Activated CD8-positive, alpha-beta memory T cell treated with anti-CD3 and anti-CD28 coated beads for 24 hours (primary cell): ENCODE measurements at regions not wholly inside any gene's neighbourhood (a gene's known extent, or its start where the extent isn't known, plus 50 kb on each side); places are given as distances from the start of the nearest gene placed in this dataset.

Source experiments
- DNase-seq: peaks from one replicate; pipeline ENCODE4 v3.0.0-alpha.2; 2020

- DNase-seq = no peak
Measured at GRCh38 chr20:48194583-48194982, 409.3 kb upstream of the SULF2 start.

DNA sequence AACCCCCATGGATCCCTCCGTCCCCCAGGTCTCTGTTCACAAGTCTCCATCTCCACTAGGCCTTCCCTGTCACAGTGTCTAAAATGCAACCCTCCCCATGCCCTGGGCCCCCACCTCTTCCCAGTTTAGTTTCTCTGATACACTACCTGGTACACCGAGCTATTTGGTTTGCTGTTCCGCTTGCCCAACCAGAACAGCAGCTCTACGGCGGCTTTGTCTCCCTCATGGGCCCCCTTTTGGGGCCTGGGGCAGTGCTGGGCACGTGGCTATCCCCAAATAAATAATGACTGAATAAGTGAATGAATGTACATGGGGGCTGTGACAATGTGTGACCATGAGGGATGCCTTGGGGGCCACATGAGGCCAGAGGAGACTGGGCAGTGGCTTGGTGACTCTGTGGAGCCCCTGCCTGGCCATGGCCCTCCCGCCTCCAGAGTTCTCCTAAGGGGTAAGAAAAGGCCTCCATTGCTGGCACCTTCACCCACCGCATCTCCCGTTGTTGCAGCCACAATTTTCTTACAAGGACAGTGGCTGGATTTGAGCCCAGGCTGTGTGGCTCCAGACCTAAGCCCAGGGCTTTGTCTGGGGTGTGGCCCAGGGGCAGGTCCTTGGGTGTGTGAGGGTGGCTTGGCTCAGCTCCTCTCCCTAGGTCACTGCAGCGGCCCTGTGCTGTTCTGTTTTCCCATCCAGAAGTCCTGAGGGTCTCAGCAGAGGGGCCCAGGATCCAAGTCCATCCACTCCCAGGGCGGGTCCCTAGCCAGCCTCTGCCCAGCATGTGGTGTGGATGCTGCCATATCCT, 408.5 kb upstream of the SULF2 start:
- no peak for DNase-seq

- DNase-seq = no peak
Measured at GRCh38 chr20:48192109-48192508, 406.8 kb upstream of the SULF2 start.

DNA sequence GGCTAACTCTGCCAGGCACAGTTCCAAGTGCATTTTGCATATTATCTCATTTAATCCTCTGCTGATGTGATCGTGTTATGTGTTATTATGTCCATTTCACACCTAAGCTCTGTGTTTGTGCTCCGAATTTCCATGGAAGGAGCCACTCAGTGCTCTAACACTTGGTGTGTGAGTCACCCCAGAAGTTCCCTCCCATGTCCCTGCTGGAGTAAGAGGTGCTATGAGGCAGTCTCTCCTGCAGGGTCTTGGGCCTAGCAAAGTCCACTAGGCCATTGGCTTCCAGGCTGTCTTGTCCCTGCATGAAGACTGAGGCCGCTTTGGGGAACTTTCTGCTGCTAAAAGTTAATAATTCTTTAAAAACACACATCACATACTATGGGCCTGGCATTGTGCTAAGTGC, 405.9 kb upstream of the SULF2 start:
- no peak for DNase-seq

- DNase-seq = no peak
Measured at GRCh38 chr20:48190757-48191156, 405.5 kb upstream of the SULF2 start.

DNA sequence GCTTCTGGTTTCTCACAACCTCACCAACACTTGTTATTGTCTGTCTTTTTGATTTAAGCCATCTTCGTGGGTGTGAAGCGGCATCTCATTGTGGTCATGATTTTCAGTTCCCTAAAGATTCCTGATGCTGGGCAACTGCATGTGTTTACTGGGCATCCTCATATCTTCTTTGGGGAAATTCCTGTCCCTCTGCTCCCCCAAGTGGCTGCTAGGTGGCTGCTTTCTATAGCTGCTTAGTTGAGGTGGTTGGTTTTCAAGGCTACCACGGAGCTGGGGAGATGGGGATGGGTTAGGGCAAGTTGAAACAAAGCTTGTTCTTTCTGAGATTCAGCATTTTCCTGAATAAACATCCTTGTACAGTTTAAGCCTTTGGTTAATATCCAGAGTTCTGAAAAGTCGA, 403.9 kb upstream of the SULF2 start:
- DNase-seq = no peak

GRCh38 chr20:48187851-48188250, 402.6 kb upstream of the SULF2 start:
- DNase-seq = no peak

DNA sequence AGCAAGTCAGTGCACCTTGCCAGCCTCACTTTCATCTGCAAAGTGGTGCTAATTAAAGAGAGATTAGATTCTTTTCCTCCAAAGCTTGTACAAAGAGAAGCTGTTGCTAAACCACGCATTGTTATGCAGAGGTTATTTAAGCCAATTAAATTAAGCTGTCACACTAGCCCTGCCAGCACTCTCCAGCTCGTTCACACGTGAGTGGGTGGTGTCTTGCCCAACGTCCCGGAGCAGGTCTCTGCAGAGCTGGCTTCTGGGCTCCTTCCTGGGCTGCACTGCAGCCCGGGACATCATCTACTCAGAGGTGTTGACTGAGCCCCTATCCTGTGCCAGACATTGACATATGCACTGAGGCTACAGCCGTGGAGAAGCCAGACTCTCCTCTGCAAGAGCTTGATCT, 401.6 kb upstream of the SULF2 start:
- no peak for DNase-seq

DNA sequence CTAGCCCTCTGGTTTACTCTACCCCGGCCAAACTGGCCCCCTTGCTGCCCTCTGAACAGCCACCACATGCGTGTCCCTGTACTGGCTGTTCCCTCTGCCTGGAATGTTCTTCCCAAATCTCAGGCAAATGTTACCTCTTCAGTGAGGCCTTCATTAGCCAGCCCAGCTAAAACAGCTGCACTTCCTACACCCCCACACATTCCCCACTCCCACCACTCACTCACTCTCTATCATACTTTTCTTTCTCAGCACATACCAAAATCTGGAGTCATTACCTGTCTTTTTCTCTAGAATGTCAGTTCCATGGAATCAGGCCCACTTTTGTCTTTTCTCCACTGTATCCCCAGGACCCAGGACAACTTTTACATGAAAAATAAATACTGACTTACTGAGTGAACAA, 401.2 kb upstream of the SULF2 start:
- no peak for DNase-seq

GRCh38 chr20:48184229-48184628, 398.9 kb upstream of the SULF2 start:
- no peak for DNase-seq

DNA sequence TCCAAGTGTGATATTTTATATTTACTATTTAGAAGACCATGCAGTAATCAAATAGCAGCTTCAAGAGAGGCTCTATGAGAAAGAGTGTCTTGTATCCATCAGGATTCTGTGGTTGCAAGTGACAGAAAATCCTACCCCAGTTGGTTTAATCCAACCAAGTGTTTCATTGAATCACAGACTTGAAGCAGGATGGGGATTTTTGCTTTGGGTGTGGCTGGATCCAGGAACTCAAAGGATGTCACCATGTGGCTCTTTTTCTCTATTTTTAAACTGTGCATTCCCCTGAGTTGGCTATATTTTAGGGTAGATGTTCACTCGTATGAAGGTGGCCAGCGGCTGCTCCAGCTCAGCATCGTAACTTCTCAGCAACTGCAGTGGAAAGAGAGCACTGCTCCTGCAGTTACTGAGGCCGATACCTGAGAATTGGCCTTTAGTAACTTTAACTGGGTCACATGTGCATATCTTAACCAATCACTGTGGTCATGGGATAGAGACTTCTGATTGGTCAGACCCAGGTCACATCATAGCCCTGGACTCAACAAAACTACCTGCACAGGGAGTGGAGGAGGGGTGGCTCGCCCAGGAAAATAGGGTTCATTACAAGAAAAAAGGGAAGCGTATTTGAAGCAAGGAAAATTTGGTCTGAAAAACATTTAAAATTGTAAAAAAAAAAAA, 396.1 kb upstream of the SULF2 start:
- no peak for DNase-seq

DNA sequence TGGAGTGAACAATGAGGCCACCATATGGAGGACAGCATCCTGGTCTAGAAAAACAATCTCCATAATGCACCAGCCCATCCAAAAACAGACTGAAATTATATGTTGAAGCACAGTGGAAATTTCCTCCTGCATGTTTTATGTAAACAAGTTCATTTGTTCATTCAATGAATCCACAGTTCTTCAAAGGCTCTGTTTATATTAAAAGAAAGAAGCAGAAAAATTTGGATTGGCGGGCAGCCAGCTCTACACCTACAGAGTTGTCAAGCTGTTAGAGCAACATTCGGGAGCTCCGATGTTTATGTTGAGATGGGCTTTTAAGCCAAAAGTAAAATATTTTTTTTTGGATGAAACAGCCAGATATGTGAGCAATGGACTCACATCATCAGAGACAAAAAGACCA, 395.3 kb upstream of the SULF2 start:
- no peak for DNase-seq

- no peak for DNase-seq
Measured at GRCh38 chr20:48180024-48180423, 394.7 kb upstream of the SULF2 start.

- no peak for DNase-seq
Measured at GRCh38 chr20:48178633-48179032, 393.4 kb upstream of the SULF2 start.

- no peak for DNase-seq
Measured at GRCh38 chr20:48177058-48177457, 391.8 kb upstream of the SULF2 start.

- DNase-seq = no peak
Measured at GRCh38 chr20:48176139-48176538, 390.9 kb upstream of the SULF2 start.

DNA sequence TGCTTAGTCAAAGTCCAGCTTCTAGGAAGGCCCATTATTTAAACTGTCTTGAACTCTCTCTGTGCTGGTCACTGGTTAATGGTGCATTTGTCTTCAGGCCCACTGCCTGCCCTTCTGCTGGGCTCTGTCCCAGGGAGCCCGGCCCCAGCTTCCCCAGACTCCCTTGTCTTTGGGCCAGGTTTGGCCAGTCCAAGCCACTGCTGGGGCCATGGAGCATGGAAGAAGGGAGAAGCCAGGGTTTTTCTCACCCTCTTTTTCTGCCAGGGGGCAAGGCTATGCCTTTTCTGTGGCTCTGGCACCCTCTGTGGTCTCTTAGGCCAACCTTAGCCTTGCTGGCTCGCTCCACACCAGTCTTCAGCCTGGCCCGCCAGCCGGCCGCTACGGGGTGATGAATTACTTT, 390.0 kb upstream of the SULF2 start:
- DNase-seq = no peak

DNA sequence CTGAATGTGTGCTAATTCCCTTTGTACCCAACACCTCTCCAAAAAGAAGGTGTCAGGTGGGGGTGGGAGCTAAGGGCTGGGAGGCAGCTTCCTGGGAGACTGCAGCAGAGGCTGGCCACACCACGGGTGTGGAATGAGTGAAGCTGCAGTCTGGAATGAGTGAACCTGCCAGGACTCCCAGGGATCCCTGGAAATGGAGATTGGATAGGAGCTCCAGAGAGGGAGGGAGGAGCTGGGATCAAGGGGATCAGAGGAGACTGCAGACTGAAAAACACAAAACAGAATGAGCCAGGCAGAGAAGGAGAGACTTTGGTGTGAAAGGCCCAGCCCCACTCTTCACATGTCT, 387.0 kb upstream of the SULF2 start:
- DNase-seq = no peak

GRCh38 chr20:48171626-48172356, 386.5 kb upstream of the SULF2 start:
- no peak for DNase-seq

DNA sequence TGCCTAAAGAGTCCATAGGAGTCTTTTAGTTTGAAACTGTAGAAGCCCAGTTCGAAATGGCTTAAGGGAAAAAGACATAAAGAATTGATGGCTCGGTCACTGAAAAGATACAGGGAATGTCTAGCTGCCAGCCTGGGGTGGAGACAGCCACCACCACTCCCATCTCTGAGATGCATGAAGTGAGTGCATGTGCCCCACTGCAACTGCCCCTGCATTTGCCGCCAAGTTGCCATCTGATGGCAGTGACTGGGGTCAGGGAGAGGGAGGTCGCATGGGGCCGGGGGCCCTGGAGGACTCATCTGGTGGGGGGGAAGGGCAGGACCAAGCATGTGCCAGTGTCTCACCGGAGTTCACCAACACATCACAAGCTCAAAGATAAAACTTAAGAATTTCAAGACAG, 385.8 kb upstream of the SULF2 start:
- no peak for DNase-seq

- DNase-seq = no peak
Measured at GRCh38 chr20:48170625-48171024, 385.3 kb upstream of the SULF2 start.

DNA sequence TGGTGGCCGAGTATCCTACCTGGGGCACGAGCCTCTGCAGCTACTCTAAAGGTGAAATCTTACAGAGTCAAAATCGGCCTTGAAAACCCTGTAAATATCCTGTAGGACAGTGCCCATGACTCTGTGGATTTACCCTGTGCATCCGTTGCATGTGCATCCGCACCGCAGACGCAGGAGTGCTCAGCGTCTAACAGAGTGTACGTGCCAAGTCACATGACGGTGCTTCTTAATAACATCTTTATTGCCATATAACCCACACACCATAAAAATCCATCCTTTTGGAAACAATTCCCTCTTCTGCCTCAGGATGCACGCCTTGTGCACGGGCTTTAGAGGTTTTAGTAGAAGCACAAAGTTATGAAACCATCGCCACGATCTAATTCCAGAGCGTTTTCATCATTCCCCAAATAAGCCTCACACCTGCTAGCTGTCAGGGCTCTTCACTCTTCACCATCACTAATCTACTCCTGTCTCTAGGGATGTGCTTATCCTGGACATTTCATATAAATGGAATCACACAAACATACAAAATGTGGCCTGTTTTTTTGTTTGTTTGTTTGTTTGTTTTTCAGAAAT, 384.5 kb upstream of the SULF2 start:
- DNase-seq = no peak

- no peak for DNase-seq
Measured at GRCh38 chr20:48166082-48166835, 381.0 kb upstream of the SULF2 start.
